IPS-20b (cell line): ENCODE measurements at regions not wholly inside any gene's neighbourhood (a gene's known extent, or its start where the extent isn't known, plus 50 kb on each side); places are given as distances from the start of the nearest gene placed in this dataset.

Source experiments
- H3K27ac ChIP-seq: one replicate; pipeline ENCODE4 v1.5.1; 2013; ENCODE audit warnings: low read length
- H3K27me3 ChIP-seq: 2 replicates; pipeline ENCODE4 v1.6.1; 2013; ENCODE audit warnings: mild to moderate bottlenecking, low read length, inconsistent platforms; ENCODE audit not compliant: insufficient read depth
- H3K36me3 ChIP-seq: 2 replicates; pipeline ENCODE4 v1.6.1; 2013; ENCODE audit warnings: low read depth, mild to moderate bottlenecking, inconsistent platforms, low read length, moderate library complexity; ENCODE audit not compliant: insufficient read depth
- H3K4me1 ChIP-seq: 2 replicates; pipeline ENCODE4 v1.6.1; 2013; ENCODE audit warnings: mild to moderate bottlenecking, control low read depth, inconsistent platforms, low read length, moderate library complexity; ENCODE audit not compliant: insufficient read depth
- H3K4me3 ChIP-seq: 2 replicates; pipeline ENCODE4 v1.5.1; 2013; ENCODE audit warnings: mild to moderate bottlenecking, low read length, inconsistent platforms
- H3K9ac ChIP-seq: 2 replicates; pipeline ENCODE4 v1.6.1; 2013; ENCODE audit warnings: low read depth, mild to moderate bottlenecking, inconsistent platforms, low read length, moderate library complexity
- H3K9me3 ChIP-seq: 2 replicates; pipeline ENCODE4 v1.6.1; 2013; ENCODE audit warnings: mild to moderate bottlenecking, low read depth, low read length, inconsistent platforms; ENCODE audit not compliant: insufficient read depth

- Histone ChIP-seq H3K27ac (no peak overlapping the region), H3K9ac (no peak overlapping the region), H3K36me3 (no peaks in the 10 kb centered on the region), H3K4me1 (no peaks in the 10 kb centered on the region), H3K9me3 (no peaks in the 10 kb centered on the region), H3K27me3 (no peaks in the 10 kb centered on the region), H3K4me3 (no peak overlapping the region)
Observed at GRCh38 chr14:84027351-84027750, 1502.6 kb upstream of the FLRT2 start.

GRCh38 chr14:84028080-84028604, 1501.8 kb upstream of the FLRT2 start:
- H3K9me3 ChIP-seq, result no peaks in the 10 kb centered on the region
- no peak overlapping the region for H3K9ac ChIP-seq
- no peaks in the 10 kb centered on the region for H3K27me3 ChIP-seq
- H3K36me3 ChIP-seq, result no peaks in the 10 kb centered on the region
- no peaks in the 10 kb centered on the region for H3K4me1 ChIP-seq
- H3K27ac ChIP-seq, result no peak overlapping the region
- no peak overlapping the region for H3K4me3 ChIP-seq

GRCh38 chr14:84029246-84029645, 1500.7 kb upstream of the FLRT2 start:
- Histone ChIP-seq H3K4me1 (no peaks in the 10 kb centered on the region), H3K9me3 (no peaks in the 10 kb centered on the region), H3K36me3 (no peaks in the 10 kb centered on the region), H3K9ac (no peak overlapping the region), H3K27ac (no peak overlapping the region), H3K4me3 (no peak overlapping the region), H3K27me3 (no peaks in the 10 kb centered on the region)

- Histone ChIP-seq H3K4me1 (no peaks in the 10 kb centered on the region), H3K9ac (no peak overlapping the region), H3K4me3 (no peak overlapping the region), H3K36me3 (no peaks in the 10 kb centered on the region), H3K27ac (no peak overlapping the region), H3K9me3 (no peaks in the 10 kb centered on the region), H3K27me3 (no peaks in the 10 kb centered on the region)
Observed at GRCh38 chr14:84029720-84030119, 1500.2 kb upstream of the FLRT2 start.

GRCh38 chr14:84036840-84037239, 1493.1 kb upstream of the FLRT2 start:
- H3K4me3 ChIP-seq, result no peak overlapping the region
- no peak overlapping the region for H3K9ac ChIP-seq
- no peaks in the 10 kb centered on the region for H3K4me1 ChIP-seq
- no peak overlapping the region for H3K27ac ChIP-seq
- H3K36me3 ChIP-seq, result no peaks in the 10 kb centered on the region
- H3K9me3 ChIP-seq, result no peaks in the 10 kb centered on the region
- H3K27me3 ChIP-seq, result no peaks in the 10 kb centered on the region

- no peaks in the 10 kb centered on the region for H3K36me3 ChIP-seq
- H3K27me3 ChIP-seq, result no peaks in the 10 kb centered on the region
- H3K9ac ChIP-seq, result no peak overlapping the region
Observed at GRCh38 chr14:84037593-84037992, 1492.4 kb upstream of the FLRT2 start.

GRCh38 chr14:84040101-84040500, 1489.8 kb upstream of the FLRT2 start:
- H3K4me3 ChIP-seq, result no peak overlapping the region
- H3K9ac ChIP-seq, result no peak overlapping the region
- no peaks in the 10 kb centered on the region for H3K9me3 ChIP-seq
- no peaks in the 10 kb centered on the region for H3K27me3 ChIP-seq
- H3K36me3 ChIP-seq, result no peaks in the 10 kb centered on the region
- no peaks in the 10 kb centered on the region for H3K4me1 ChIP-seq
- H3K27ac ChIP-seq, result no peak overlapping the region

More at GRCh38 chr14:84037593-84037992, 1492.4 kb upstream of the FLRT2 start:
- Histone ChIP-seq H3K4me3 (no peak overlapping the region), H3K9me3 (no peaks in the 10 kb centered on the region), H3K27ac (no peak overlapping the region), H3K4me1 (no peaks in the 10 kb centered on the region)

GRCh38 chr14:84041421-84041820, 1488.5 kb upstream of the FLRT2 start:
- Histone ChIP-seq H3K4me3 (no peak overlapping the region), H3K4me1 (no peaks in the 10 kb centered on the region), H3K36me3 (no peaks in the 10 kb centered on the region), H3K9me3 (no peaks in the 10 kb centered on the region), H3K27me3 (no peaks in the 10 kb centered on the region), H3K27ac (no peak overlapping the region), H3K9ac (no peak overlapping the region)

- H3K9ac ChIP-seq, result no peak overlapping the region
- no peak overlapping the region for H3K27ac ChIP-seq
- no peaks in the 10 kb centered on the region for H3K4me1 ChIP-seq
- H3K4me3 ChIP-seq, result no peak overlapping the region
- no peaks in the 10 kb centered on the region for H3K36me3 ChIP-seq
- no peaks in the 10 kb centered on the region for H3K9me3 ChIP-seq
- H3K27me3 ChIP-seq, result no peaks in the 10 kb centered on the region
Observed at GRCh38 chr14:84042992-84043391, 1487.0 kb upstream of the FLRT2 start.

GRCh38 chr14:84064316-84065125, 1465.4 kb upstream of the FLRT2 start:
- no peak overlapping the region for H3K27ac ChIP-seq
- H3K4me3 ChIP-seq, result no peak overlapping the region
- no peaks in the 10 kb centered on the region for H3K9me3 ChIP-seq
- peaks cover 3% of the 10 kb centered on the region for H3K4me1 ChIP-seq
- H3K27me3 ChIP-seq, result no peaks in the 10 kb centered on the region
- H3K36me3 ChIP-seq, result no peaks in the 10 kb centered on the region
- no peak overlapping the region for H3K9ac ChIP-seq

- Histone ChIP-seq H3K27me3 (no peaks in the 10 kb centered on the region), H3K27ac (no peak overlapping the region), H3K4me1 (no peaks in the 10 kb centered on the region), H3K9me3 (no peaks in the 10 kb centered on the region), H3K36me3 (no peaks in the 10 kb centered on the region), H3K4me3 (no peak overlapping the region), H3K9ac (no peak overlapping the region)
Observed at GRCh38 chr14:84065811-84066210, 1464.1 kb upstream of the FLRT2 start.

- no peaks in the 10 kb centered on the region for H3K27me3 ChIP-seq
- H3K36me3 ChIP-seq, result no peaks in the 10 kb centered on the region
- no peaks in the 10 kb centered on the region for H3K9me3 ChIP-seq
- no peak overlapping the region for H3K27ac ChIP-seq
- no peaks in the 10 kb centered on the region for H3K4me1 ChIP-seq
- H3K9ac ChIP-seq, result no peak overlapping the region
- H3K4me3 ChIP-seq, result no peak overlapping the region
Observed at GRCh38 chr14:84068288-84068687, 1461.7 kb upstream of the FLRT2 start.
